ENCODE measurements at regions not wholly inside any gene's neighbourhood (a gene's known extent, or its start where the extent isn't known, plus 50 kb on each side); places are given as distances from the start of the nearest gene placed in this dataset.

- no peak for TF ChIP-seq CTCF (IDR thresholded peaks at IDR 0.05)
- TF ChIP-seq ZFX (IDR thresholded peaks at IDR 0.05; ENCODE audit: borderline replicate concordance): no peak
These were observed 683.0 kb downstream of the DSC3 start for GRCh38 chr18:30359521-30359920.
